ENCODE measurements at regions not wholly inside any gene's neighbourhood (a gene's known extent, or its start where the extent isn't known, plus 50 kb on each side); places are given as distances from the start of the nearest gene placed in this dataset.

DNA sequence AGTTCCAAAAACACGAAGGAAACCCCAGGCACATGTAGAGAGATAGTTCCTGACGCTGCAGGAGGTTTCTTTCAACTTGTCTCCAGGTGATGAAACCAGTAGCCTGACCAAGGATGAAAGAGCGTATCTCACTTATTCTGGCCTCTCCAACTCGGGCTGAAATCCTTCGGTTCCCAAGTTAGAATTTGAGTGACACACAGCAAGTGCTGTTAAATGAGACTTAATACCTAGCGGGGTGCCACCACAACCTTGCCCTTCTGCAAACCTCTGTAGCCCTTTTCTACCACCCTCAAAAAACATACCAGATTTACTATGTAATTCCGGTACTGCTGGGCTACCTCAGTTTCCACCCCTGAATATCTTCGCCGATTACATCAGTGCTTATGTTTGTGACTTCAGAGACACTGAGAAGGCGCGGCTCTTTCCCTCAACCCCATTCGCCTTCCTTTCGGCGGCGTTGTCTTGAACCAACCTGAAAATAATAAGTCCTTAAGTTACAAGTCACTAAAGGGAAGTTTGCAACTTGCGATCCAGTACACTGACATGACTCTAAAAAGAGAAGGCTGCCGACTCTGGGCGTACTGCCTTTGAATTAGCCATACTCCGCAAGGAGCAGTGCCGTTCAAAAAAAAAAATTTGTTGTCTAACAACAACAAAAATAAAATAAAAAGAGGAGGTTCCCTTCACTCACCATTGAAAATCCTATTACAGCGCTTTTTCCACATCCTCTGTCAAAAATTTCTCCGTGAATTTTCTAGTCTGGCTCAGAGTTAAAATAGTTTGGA is 194.9 kb upstream of the ZNF184 start:
- TF ChIP-seq, protein P1, sequence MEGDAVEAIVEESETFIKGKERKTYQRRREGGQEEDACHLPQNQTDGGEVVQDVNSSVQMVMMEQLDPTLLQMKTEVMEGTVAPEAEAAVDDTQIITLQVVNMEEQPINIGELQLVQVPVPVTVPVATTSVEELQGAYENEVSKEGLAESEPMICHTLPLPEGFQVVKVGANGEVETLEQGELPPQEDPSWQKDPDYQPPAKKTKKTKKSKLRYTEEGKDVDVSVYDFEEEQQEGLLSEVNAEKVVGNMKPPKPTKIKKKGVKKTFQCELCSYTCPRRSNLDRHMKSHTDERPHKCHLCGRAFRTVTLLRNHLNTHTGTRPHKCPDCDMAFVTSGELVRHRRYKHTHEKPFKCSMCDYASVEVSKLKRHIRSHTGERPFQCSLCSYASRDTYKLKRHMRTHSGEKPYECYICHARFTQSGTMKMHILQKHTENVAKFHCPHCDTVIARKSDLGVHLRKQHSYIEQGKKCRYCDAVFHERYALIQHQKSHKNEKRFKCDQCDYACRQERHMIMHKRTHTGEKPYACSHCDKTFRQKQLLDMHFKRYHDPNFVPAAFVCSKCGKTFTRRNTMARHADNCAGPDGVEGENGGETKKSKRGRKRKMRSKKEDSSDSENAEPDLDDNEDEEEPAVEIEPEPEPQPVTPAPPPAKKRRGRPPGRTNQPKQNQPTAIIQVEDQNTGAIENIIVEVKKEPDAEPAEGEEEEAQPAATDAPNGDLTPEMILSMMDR (conservative IDR thresholded peaks at IDR 0.05 in 1 of 2, IDR thresholded peaks at IDR 0.05 in 1 of 2; ENCODE audit: low read depth in 1 of 2, low read length in 2 of 2) = no peak
- TF ChIP-seq EZH2 (IDR thresholded peaks at IDR 0.05; ENCODE audit: low read length, missing control alignments) = no peak
